ENCODE measurements at regions not wholly inside any gene's neighbourhood (a gene's known extent, or its start where the extent isn't known, plus 50 kb on each side); places are given as distances from the start of the nearest gene placed in this dataset.

DNA sequence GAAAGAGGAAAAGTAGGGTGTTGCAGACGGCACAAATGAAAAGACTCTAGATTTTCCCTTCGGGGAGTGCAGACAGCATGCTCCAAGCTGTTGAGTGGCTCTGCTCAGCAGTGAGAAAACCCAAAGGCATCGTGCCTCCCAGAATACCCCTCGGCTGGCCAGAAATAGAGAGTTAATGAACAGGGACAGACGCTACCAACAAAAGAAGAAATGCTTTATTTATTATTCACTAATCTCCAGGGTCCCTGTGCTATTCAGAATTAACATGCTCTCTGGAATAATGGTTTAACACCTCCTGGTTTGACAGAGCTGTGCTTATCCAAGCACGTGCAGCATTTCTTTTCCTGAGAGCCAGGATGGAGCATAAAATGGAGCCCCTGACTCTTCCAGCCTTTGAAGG, 82.3 kb downstream of the AQP4 start:
- no peak overlapping the region for H3K27ac ChIP-seq (ENCODE audit: low read length)
- H3K27me3 Mint-ChIP-seq (ENCODE audit: low read depth in 2 of 2): no peaks in the 10 kb centered on the region
- H3K9me3 Mint-ChIP-seq: peaks cover 3 to 6% of the 10 kb centered on the region in 2 donors
- TF ChIP-seq, protein P1, sequence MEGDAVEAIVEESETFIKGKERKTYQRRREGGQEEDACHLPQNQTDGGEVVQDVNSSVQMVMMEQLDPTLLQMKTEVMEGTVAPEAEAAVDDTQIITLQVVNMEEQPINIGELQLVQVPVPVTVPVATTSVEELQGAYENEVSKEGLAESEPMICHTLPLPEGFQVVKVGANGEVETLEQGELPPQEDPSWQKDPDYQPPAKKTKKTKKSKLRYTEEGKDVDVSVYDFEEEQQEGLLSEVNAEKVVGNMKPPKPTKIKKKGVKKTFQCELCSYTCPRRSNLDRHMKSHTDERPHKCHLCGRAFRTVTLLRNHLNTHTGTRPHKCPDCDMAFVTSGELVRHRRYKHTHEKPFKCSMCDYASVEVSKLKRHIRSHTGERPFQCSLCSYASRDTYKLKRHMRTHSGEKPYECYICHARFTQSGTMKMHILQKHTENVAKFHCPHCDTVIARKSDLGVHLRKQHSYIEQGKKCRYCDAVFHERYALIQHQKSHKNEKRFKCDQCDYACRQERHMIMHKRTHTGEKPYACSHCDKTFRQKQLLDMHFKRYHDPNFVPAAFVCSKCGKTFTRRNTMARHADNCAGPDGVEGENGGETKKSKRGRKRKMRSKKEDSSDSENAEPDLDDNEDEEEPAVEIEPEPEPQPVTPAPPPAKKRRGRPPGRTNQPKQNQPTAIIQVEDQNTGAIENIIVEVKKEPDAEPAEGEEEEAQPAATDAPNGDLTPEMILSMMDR (IDR thresholded peaks at IDR 0.05): no peak
- no peaks in the 10 kb centered on the region for H3K9me3 ChIP-seq (ENCODE audit: control insufficient read depth, insufficient read depth, low read length)
- no peak for ATAC-seq
- intact Hi-C loops (cut with micrococcal nuclease): no loop called here
- no peak overlapping the region for H3K4me3 ChIP-seq (ENCODE audit: low read length)
- H3K4me1 ChIP-seq (ENCODE audit: control insufficient read depth, insufficient read depth, low read length): no peaks in the 10 kb centered on the region
- no peak overlapping the region for H3K27ac Mint-ChIP-seq
- no peaks in the 10 kb centered on the region for H3K36me3 Mint-ChIP-seq
- no peak for DNase-seq
- WGBS (ENCODE audit: insufficient coverage): 87% methylated on average over 6 of the region's 6 CpGs
- H3K4me3 Mint-ChIP-seq: no peak overlapping the region
- H3K27me3 ChIP-seq (ENCODE audit: control insufficient read depth, insufficient read depth, low read length): no peaks in the 10 kb centered on the region
- no peaks in the 10 kb centered on the region for H3K36me3 ChIP-seq (ENCODE audit: control insufficient read depth, insufficient read depth, low read length)
- H3K4me1 Mint-ChIP-seq: no peaks in the 10 kb centered on the region

- Histone ChIP-seq H3K4me3 (ENCODE audit: low read length) (no peak overlapping the region), H3K4me1 (ENCODE audit: control insufficient read depth, insufficient read depth, low read length) (no peaks in the 10 kb centered on the region)
- no peak overlapping the region for H3K4me3 Mint-ChIP-seq
Measured at GRCh38 chr18:26780520-26781325, 84.8 kb downstream of the AQP4 start.

GRCh38 chr18:26778054-26778393, 87.5 kb downstream of the AQP4 start:
- TF ChIP-seq, protein P1 (IDR thresholded peaks at IDR 0.05): no peak
- Histone ChIP-seq H3K27me3 (ENCODE audit: control insufficient read depth, insufficient read depth, low read length) (no peaks in the 10 kb centered on the region), H3K27ac (ENCODE audit: low read length) (no peak overlapping the region), H3K4me3 (ENCODE audit: low read length) (no peak overlapping the region), H3K4me1 (ENCODE audit: control insufficient read depth, insufficient read depth, low read length) (no peaks in the 10 kb centered on the region), H3K36me3 (ENCODE audit: control insufficient read depth, insufficient read depth, low read length) (no peaks in the 10 kb centered on the region), H3K9me3 (ENCODE audit: control insufficient read depth, insufficient read depth, low read length) (no peaks in the 10 kb centered on the region)
- no peaks in the 10 kb centered on the region for H3K4me1 Mint-ChIP-seq
- ATAC-seq: no peak
- H3K36me3 Mint-ChIP-seq: no peaks in the 10 kb centered on the region
- no peak overlapping the region for H3K4me3 Mint-ChIP-seq
- DNase-seq: no peak
- no peak overlapping the region for H3K27ac Mint-ChIP-seq
- intact Hi-C loops (cut with micrococcal nuclease): no loop called here
- H3K9me3 Mint-ChIP-seq: peaks cover 2 to 3% of the 10 kb centered on the region in 2 donors
- H3K27me3 Mint-ChIP-seq (ENCODE audit: low read depth in 2 of 2): no peaks in the 10 kb centered on the region

More at GRCh38 chr18:26780520-26781325, 84.8 kb downstream of the AQP4 start:
- Mint-ChIP-seq H3K4me1 (no peaks in the 10 kb centered on the region), H3K36me3 (no peaks in the 10 kb centered on the region), H3K9me3 (peaks cover 2 to 3% of the 10 kb centered on the region in 2 donors), H3K27me3 (ENCODE audit: low read depth in 2 of 2) (no peaks in the 10 kb centered on the region), H3K27ac (no peak overlapping the region)
- no peaks in the 10 kb centered on the region for H3K9me3 ChIP-seq (ENCODE audit: control insufficient read depth, insufficient read depth, low read length)
- intact Hi-C loops (cut with micrococcal nuclease): no loop called here
- 26% methylated on average over 4 of the region's 5 CpGs for whole genome bisulfite sequencing (ENCODE audit: insufficient coverage)
- ATAC-seq (no peak), DNase-seq (no peak)
- H3K27ac ChIP-seq (ENCODE audit: low read length): no peak overlapping the region
- TF ChIP-seq, protein P1 (IDR thresholded peaks at IDR 0.05): no peak
- H3K36me3 ChIP-seq (ENCODE audit: control insufficient read depth, insufficient read depth, low read length): no peaks in the 10 kb centered on the region
- no peaks in the 10 kb centered on the region for H3K27me3 ChIP-seq (ENCODE audit: control insufficient read depth, insufficient read depth, low read length)
